GM12878 (cell line): ENCODE measurements at regions not wholly inside any gene's neighbourhood (a gene's known extent, or its start where the extent isn't known, plus 50 kb on each side); places are given as distances from the start of the nearest gene placed in this dataset.

Experiments used
- ATAC-seq: fragments of 200-7000 bp; cut with Tn5 transposase; 3 replicates; pipeline ENCODE4 v1.9.1; 2020; ENCODE audit warnings: mild to moderate bottlenecking, moderate library complexity
- BruUV-seq: library from RNA; stranded (reverse); fragments of 400-500 nt; replicated peaks from 2 replicates; lab custom pipeline; 2021; lab: Mats Ljungman, UMichigan
- CTCF ChIA-PET: fragments of 300-600 bp; sonication (Branson Sonifier 250); formaldehyde crosslinking; extraction: SDS; loops from one replicate; lab custom pipeline; 2021; ENCODE audit warnings: inconsistent platforms; lab: Yijun Ruan, JAX
- POLR2A ChIA-PET: fragments of 350-600 bp; formaldehyde crosslinking; extraction: SDS; loops from one replicate; lab custom pipeline; 2021; ENCODE audit warnings: inconsistent platforms; lab: Charles Lee
- RAD21 ChIA-PET: fragments of 300-600 bp; sonication (Branson Sonifier 250); formaldehyde crosslinking; loops from one replicate; lab custom pipeline; 2023; ENCODE audit warnings: antibody characterized with exemption; ENCODE audit not compliant: unreplicated experiment; lab: Charles Lee
- SMC1A ChIA-PET: fragments of 300-600 bp; sonication (Branson Sonifier 250); formaldehyde crosslinking; loops from one replicate; lab custom pipeline; 2023; ENCODE audit not compliant: unreplicated experiment, uncharacterized antibody; lab: Charles Lee
- DNase-seq: peaks from one replicate; pipeline ENCODE4 v3.0.0-alpha.2; 2011; ENCODE audit warnings: low read depth, low spot score
- FAIRE-seq: peaks from 3 replicates; lab custom pipeline; 2011; peaks lifted over from hg19 to GRCh38; lab: Jason Lieb, UNC
- H2AFZ ChIP-seq: 2 replicates; pipeline ENCODE4 v1.6.0; 2011; ENCODE audit warnings: low read depth, low read length, control low read depth; ENCODE audit not compliant: control insufficient read depth
- H3K27ac ChIP-seq: 2 replicates; pipeline ENCODE4 v1.5.1; 2011; ENCODE audit warnings: control low read depth; ENCODE audit not compliant: control insufficient read depth, insufficient read depth
- H3K27me3 ChIP-seq, 2 experiments: replicated peaks in 1 of 2; 2 replicates each; pipeline versions ENCODE4 v1.6.0 to v1.6.1; 2011; ENCODE audit warnings: low read length in 1 of 2; ENCODE audit not compliant: control insufficient read depth in 2 of 2, insufficient read depth in 2 of 2
- H3K36me3 ChIP-seq, 2 experiments: 2 replicates each; pipeline ENCODE4 v1.5.1; 2011; ENCODE audit warnings: low read length in 1 of 2; ENCODE audit not compliant: control insufficient read depth in 2 of 2, insufficient read depth in 2 of 2
- H3K4me1 ChIP-seq: 2 replicates; pipeline ENCODE4 v1.6.1; 2011; ENCODE audit warnings: mild to moderate bottlenecking, low read length, moderate library complexity, mixed read lengths; ENCODE audit not compliant: control insufficient read depth, insufficient read depth
- H3K4me2 ChIP-seq: 2 replicates; pipeline ENCODE4 v1.6.0; 2011; ENCODE audit warnings: control low read depth; ENCODE audit not compliant: control insufficient read depth, insufficient read depth
- H3K4me3 ChIP-seq: fragments of 200-600 bp; sonication (generic); 2 replicates; pipeline ENCODE4 v1.5.1; 2016
- H3K79me2 ChIP-seq: 2 replicates; pipeline ENCODE4 v1.6.0; 2011; ENCODE audit warnings: low read length; ENCODE audit not compliant: control insufficient read depth, insufficient read depth
- H3K9ac ChIP-seq: 2 replicates; pipeline ENCODE4 v1.8.0; 2011; ENCODE audit warnings: low read length, control low read depth, mixed read lengths; ENCODE audit not compliant: control insufficient read depth, insufficient read depth
- H3K9me3 ChIP-seq: replicated peaks from 3 replicates; pipeline ENCODE4 v1.5.1; 2011; ENCODE audit warnings: mild to moderate bottlenecking, low read length; ENCODE audit not compliant: control insufficient read depth, insufficient read depth
- H4K20me1 ChIP-seq: 2 replicates; pipeline ENCODE4 v1.6.0; 2011; ENCODE audit not compliant: control insufficient read depth, insufficient read depth
- BACH1 ChIP-seq: fragments of 450-650 bp; IDR thresholded peaks from 2 replicates; pipeline ENCODE4 v1.6.1; 2017; ENCODE audit warnings: mild to moderate bottlenecking, borderline replicate concordance
- CHD1 ChIP-seq: IDR thresholded peaks from 2 replicates; pipeline ENCODE4 v1.6.1; 2012; ENCODE audit warnings: low read depth, low read length, improper control_type of control experiment
- CTCF ChIP-seq, 3 experiments: IDR thresholded peaks in 2 of 3; conservative IDR thresholded peaks in 1 of 3; 2 replicates each; pipeline ENCODE4 v1.5.1; 2011; ENCODE audit warnings: low read depth in 3 of 3, low read length in 3 of 3, mild to moderate bottlenecking in 3 of 3, control low read depth in 2 of 3, moderate library complexity in 2 of 3, inconsistent platforms in 1 of 3, mixed read lengths in 1 of 3; ENCODE audit not compliant: control insufficient read depth in 2 of 3, insufficient read depth in 1 of 3; ENCODE audit errors: extremely low read depth in 1 of 3
- IKZF2 ChIP-seq, 2 experiments: fragments of 450-650 bp; IDR thresholded peaks; 2 replicates each; pipeline ENCODE4 v1.6.1; 2017; ENCODE audit warnings: mild to moderate bottlenecking in 2 of 2, moderate library complexity in 2 of 2
- NBN ChIP-seq: fragments of 450-650 bp; IDR thresholded peaks from 2 replicates; pipeline ENCODE4 v1.6.1; 2016
- NFYA ChIP-seq: IDR thresholded peaks from 2 replicates; pipeline ENCODE4 v1.6.1; 2011; ENCODE audit warnings: low read depth, mild to moderate bottlenecking, low read length, improper control_type of control experiment, borderline replicate concordance
- PBX3 ChIP-seq: IDR thresholded peaks from 2 replicates; pipeline ENCODE4 v1.6.1; 2011; ENCODE audit warnings: mild to moderate bottlenecking, low read depth, low read length, moderate library complexity; ENCODE audit not compliant: insufficient replicate concordance
- RB1 ChIP-seq: fragments of 450-650 bp; formaldehyde crosslinking; IDR thresholded peaks from 2 replicates; pipeline ENCODE4 v1.6.1; 2017; ENCODE audit warnings: mild to moderate bottlenecking, borderline replicate concordance
- REST ChIP-seq: IDR thresholded peaks from 2 replicates; pipeline ENCODE4 v1.6.1; 2012; ENCODE audit warnings: mild to moderate bottlenecking, low read depth, low read length
- SMC3 ChIP-seq: IDR thresholded peaks from 2 replicates; pipeline ENCODE4 v1.6.1; 2011; ENCODE audit warnings: low read length, improper control_type of control experiment, borderline replicate concordance
- SUZ12 ChIP-seq: fragments of 200-600 bp; sonication (generic); IDR thresholded peaks from one replicate; pipeline ENCODE4 v1.6.1; 2018; ENCODE audit warnings: antibody characterized with exemption, mild to moderate bottlenecking; ENCODE audit not compliant: unreplicated experiment
- TBL1XR1 ChIP-seq: IDR thresholded peaks from 2 replicates; pipeline ENCODE4 v1.6.1; 2012; ENCODE audit warnings: low read depth, low read length, improper control_type of control experiment
- USF1 ChIP-seq: IDR thresholded peaks from 2 replicates; pipeline ENCODE4 v1.6.1; 2011; ENCODE audit warnings: borderline replicate concordance, low read depth, mild to moderate bottlenecking, moderate library complexity, mixed read lengths, low read length; ENCODE audit not compliant: insufficient read depth; ENCODE audit errors: extremely low read length
- YY1 ChIP-seq: IDR thresholded peaks from 2 replicates; pipeline ENCODE4 v1.6.1; 2011; ENCODE audit warnings: low read depth, mild to moderate bottlenecking, low read length
- WGBS: methylation state at CpG from one replicate; pipeline ENCODE4 v1.1.6; 2016; ENCODE audit warnings: low lambda C conversion rate; ENCODE audit not compliant: insufficient replicate concordance, insufficient coverage; ENCODE audit errors: missing lambda C conversion rate; 5-methylcytosine and 5-hydroxymethylcytosine counted together
- in situ Hi-C: fragments of 300-500 bp; cut with MboI; formaldehyde crosslinking; loops from 9 replicates; pipeline ENCODE4 v1.14.3; 2018; ENCODE audit warnings: mixed read lengths
- intact Hi-C: fragments of 100-400 bp; cut with micrococcal nuclease; formaldehyde crosslinking; loops from one replicate; pipeline ENCODE4 v1.14.2; 2022; ENCODE audit not compliant: unreplicated experiment

GRCh38 chr11:134606251-134606650 is 194.2 kb upstream of the B3GAT1 start:
- no peaks in the 10 kb centered on the region for H3K79me2 ChIP-seq
- DNase-seq (no peak), FAIRE-seq (no peak), ATAC-seq (no peak)
- intact Hi-C loops, result no loop called here
- H3K9me3 ChIP-seq, result no peaks in the 10 kb centered on the region
- H3K9ac ChIP-seq, result no peak overlapping the region
- TF ChIP-seq USF1 (no peak), BACH1 (no peak), PBX3 (no peak), REST (no peak), SMC3 (no peak), YY1 (no peak), RB1 (no peak), NFYA (no peak), NBN (no peak), IKZF2 (IDR thresholded peaks at IDR 0.05) (no peak), SUZ12 (no peak), TBL1XR1 (no peak), CHD1 (no peak), CTCF (IDR thresholded peaks at IDR 0.05 in 2 of 3, conservative IDR thresholded peaks at IDR 0.05 in 1 of 3; ENCODE audit: control insufficient read depth in 2 of 3, extremely low read depth in 1 of 3, insufficient read depth in 1 of 3, low read depth in 3 of 3, low read length in 3 of 3) (no peak)
- RAD21 ChIA-PET, result no interaction called here
- 40% methylated on average over 6 of the region's 6 CpGs for WGBS
- SMC1A ChIA-PET, result no interaction called here
- H3K27me3 ChIP-seq, result no peaks in the 10 kb centered on the region; a peak in 1 of 4 replicates
- H2AFZ ChIP-seq, result no peak overlapping the region
- POLR2A ChIA-PET, result no interaction called here
- BruUV-seq, result no TSS peak
- no peaks in the 10 kb centered on the region for H3K4me1 ChIP-seq
- no peak overlapping the region for H3K4me2 ChIP-seq
- no peak overlapping the region for H3K4me3 ChIP-seq
- no peak overlapping the region for H3K27ac ChIP-seq
- no peaks in the 10 kb centered on the region for H4K20me1 ChIP-seq
- in situ Hi-C loops, result no loop called here
- H3K36me3 ChIP-seq, result no peaks in the 10 kb centered on the region
- CTCF ChIA-PET, result no interaction called here
